Progenitor cell of endocrine pancreas (in vitro differentiated cells): ENCODE measurements at regions not wholly inside any gene's neighbourhood (a gene's known extent, or its start where the extent isn't known, plus 50 kb on each side); places are given as distances from the start of the nearest gene placed in this dataset.
"Not testable (repeated sequence)": the region's sequence is repeated elsewhere in the genome, so short reads cannot be mapped to it uniquely, and the experiment has no call there.

ENCODE experiments used
- DNase-seq: peaks from one replicate; pipeline ENCODE4 v3.0.0; 2021; ENCODE audit warnings: low spot score; ENCODE audit not compliant: unreplicated experiment
- H3K27ac Mint-ChIP-seq: 2 replicates; pipeline ENCODE4 v1.8.0; 2021; ENCODE audit warnings: mild to moderate bottlenecking, moderate library complexity, mixed read lengths
- H3K27me3 Mint-ChIP-seq: 2 replicates; pipeline ENCODE4 v1.8.0; 2021; ENCODE audit warnings: mixed read lengths
- H3K36me3 Mint-ChIP-seq: 2 replicates; pipeline ENCODE4 v1.8.0; 2022; ENCODE audit warnings: mixed read lengths; ENCODE audit not compliant: insufficient read depth
- H3K4me1 Mint-ChIP-seq: 2 replicates; pipeline ENCODE4 v1.8.0; 2021; ENCODE audit warnings: low read depth, mixed read lengths
- H3K4me3 Mint-ChIP-seq: 2 replicates; pipeline ENCODE4 v1.8.0; 2021; ENCODE audit warnings: low read depth, mild to moderate bottlenecking, moderate library complexity, mixed read lengths
- H3K9me3 Mint-ChIP-seq: 2 replicates; pipeline ENCODE4 v1.8.0; 2021; ENCODE audit warnings: low read depth, mixed read lengths
- TF ChIP-seq, protein P1 (sequence below): fragments of 200-600 bp; sonication (generic); IDR thresholded peaks from one replicate; pipeline ENCODE4 v1.5.0; 2021; ENCODE audit warnings: antibody characterized with exemption, mild to moderate bottlenecking; ENCODE audit not compliant: unreplicated experiment

DNA sequence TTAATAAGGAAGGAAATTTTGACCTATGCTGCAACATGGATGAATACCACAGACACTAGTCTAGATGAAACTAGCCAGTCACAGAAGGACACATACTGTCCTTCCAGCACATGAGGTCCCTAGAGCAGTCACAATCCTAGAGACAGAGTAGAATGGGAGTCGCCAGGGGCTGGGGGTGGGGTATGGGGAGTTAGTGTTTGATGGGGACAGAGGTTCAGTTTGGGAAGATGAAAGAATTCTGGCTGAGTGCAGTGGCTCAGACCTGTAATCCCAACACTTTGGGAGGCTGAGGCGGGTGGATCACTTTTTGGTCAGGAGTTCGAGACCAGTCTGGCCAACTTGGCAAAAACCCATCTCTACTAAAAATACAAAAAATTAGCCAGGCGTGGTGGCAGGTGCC is 99.2 kb downstream of the TPRA1 start:
- H3K9me3 Mint-ChIP-seq, result no peaks in the 10 kb centered on the region
- H3K4me1 Mint-ChIP-seq, result no peaks in the 10 kb centered on the region
- no peaks in the 10 kb centered on the region for H3K36me3 Mint-ChIP-seq
- no peak overlapping the region for H3K4me3 Mint-ChIP-seq
- no peak overlapping the region for H3K27ac Mint-ChIP-seq
- peaks cover 4% of the 10 kb centered on the region for H3K27me3 Mint-ChIP-seq
- no peak for DNase-seq
- TF ChIP-seq, protein P1, sequence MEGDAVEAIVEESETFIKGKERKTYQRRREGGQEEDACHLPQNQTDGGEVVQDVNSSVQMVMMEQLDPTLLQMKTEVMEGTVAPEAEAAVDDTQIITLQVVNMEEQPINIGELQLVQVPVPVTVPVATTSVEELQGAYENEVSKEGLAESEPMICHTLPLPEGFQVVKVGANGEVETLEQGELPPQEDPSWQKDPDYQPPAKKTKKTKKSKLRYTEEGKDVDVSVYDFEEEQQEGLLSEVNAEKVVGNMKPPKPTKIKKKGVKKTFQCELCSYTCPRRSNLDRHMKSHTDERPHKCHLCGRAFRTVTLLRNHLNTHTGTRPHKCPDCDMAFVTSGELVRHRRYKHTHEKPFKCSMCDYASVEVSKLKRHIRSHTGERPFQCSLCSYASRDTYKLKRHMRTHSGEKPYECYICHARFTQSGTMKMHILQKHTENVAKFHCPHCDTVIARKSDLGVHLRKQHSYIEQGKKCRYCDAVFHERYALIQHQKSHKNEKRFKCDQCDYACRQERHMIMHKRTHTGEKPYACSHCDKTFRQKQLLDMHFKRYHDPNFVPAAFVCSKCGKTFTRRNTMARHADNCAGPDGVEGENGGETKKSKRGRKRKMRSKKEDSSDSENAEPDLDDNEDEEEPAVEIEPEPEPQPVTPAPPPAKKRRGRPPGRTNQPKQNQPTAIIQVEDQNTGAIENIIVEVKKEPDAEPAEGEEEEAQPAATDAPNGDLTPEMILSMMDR, result no peak

DNA sequence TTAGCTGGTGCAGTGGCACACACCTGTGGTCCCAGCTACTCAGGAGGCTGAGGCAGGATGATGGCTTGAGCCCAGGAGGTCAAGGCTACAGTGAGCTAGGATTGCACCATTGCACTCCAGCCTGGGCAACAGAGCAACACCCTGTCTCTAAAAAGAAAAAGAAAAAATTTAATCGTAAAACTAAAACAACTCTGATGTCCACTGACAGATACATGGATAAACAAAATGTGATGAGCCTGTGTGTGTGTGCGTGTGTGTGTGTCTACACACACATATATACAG is 99.6 kb downstream of the TPRA1 start:
- not testable (repeated sequence) for H3K27me3 Mint-ChIP-seq, DNase-seq, H3K36me3 Mint-ChIP-seq, H3K27ac Mint-ChIP-seq, H3K9me3 Mint-ChIP-seq, H3K4me3 Mint-ChIP-seq, H3K4me1 Mint-ChIP-seq

DNA sequence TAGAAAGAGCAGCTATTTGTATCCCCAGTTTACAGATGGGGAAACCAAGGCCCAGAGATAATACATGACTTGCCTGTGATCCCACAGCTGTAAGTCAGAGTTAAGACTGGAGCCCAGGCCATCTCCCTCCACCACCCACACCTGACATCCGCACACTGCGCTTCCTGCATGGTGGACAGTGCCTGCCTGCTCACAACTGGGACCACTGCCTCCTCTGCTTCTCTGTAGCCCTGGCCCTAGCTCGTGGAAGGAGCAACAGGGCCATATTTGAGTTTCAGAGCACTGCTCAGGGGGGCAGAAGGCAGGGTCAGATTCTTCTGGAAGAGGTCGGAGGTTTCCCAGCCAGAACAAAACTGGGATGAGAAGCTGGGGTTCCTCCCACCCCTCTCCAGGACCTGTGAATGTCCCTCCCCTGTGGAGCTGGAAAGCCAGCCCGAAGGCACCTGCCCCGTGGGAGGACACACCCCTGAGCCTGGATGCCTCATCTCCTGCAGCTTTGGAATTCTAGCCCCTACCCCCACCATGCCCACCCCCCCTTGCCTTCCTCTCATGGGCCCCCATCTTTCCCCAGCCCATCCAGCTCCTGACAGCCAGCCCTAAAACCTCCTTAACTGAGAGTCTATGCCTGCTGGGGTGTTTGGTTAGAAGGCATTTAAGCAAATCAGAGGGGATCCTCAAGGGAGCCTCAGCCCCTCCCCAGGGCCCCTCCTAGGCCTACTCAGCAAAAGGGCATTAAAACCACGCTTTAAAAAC is 100.1 kb downstream of the TPRA1 start:
- Mint-ChIP-seq H3K27ac (no peak overlapping the region), H3K36me3 (no peaks in the 10 kb centered on the region), H3K4me1 (no peaks in the 10 kb centered on the region), H3K4me3 (no peak overlapping the region), H3K9me3 (no peaks in the 10 kb centered on the region), H3K27me3 (peaks cover 4% of the 10 kb centered on the region)
- TF ChIP-seq, protein P1, result no peak
- DNase-seq, result no peak

DNA sequence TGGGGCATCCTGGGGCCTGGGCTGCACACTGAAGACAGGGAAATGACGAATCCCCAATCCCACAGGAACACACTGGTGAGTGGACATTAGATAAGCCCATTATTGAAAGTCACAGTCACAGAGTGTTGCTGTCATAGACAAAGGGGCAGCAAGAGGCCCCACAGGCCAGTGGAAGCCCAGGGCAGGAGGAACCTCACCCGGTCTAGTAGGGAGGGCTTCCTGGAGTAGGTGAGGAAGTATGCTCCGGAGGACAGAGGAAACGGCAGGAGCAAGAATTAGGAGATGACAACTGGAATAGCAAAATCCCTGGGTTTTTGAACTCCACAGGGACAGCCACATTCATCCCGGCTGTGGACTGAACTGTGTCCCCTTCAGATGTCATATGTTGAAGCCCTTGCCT is 101.2 kb downstream of the TPRA1 start:
- Mint-ChIP-seq H3K27ac (no peak overlapping the region), H3K36me3 (no peaks in the 10 kb centered on the region), H3K27me3 (peaks cover 4% of the 10 kb centered on the region), H3K4me3 (no peak overlapping the region), H3K9me3 (no peaks in the 10 kb centered on the region), H3K4me1 (no peaks in the 10 kb centered on the region)
- TF ChIP-seq, protein P1, result no peak
- no peak for DNase-seq

DNA sequence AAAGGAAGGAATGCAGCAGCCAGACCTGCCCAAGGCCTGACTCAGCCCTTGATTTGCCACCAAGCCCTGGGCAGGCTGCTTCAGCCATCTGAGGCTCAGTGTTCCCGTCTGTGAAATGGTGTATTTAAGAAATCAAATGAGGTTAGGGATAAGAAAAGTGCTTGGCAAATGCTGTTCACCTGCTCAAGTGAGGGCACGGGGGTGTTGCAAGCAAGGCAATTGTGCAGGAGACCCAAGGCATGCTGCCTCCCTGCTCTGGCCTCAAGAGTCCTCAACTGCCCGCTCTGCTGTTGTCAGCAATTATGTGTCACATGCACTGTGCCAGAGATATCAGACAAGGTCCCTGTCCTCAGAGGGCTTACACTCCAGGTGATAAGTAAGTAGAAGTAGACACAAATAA is 101.8 kb downstream of the TPRA1 start:
- H3K4me1 Mint-ChIP-seq, result no peaks in the 10 kb centered on the region
- DNase-seq, result no peak

More for the DNA sequence above, 101.8 kb downstream of the TPRA1 start:
- H3K36me3 Mint-ChIP-seq, result no peaks in the 10 kb centered on the region
- H3K27me3 Mint-ChIP-seq, result peaks cover 4% of the 10 kb centered on the region
- no peak overlapping the region for H3K27ac Mint-ChIP-seq
- H3K9me3 Mint-ChIP-seq, result no peaks in the 10 kb centered on the region
- H3K4me3 Mint-ChIP-seq, result no peak overlapping the region
- TF ChIP-seq, protein P1, result no peak
